Activated B cell treated with CpG ODN at 0.5 μM for 24 hours (primary cell): ENCODE measurements at regions not wholly inside any gene's neighbourhood (a gene's known extent, or its start where the extent isn't known, plus 50 kb on each side); places are given as distances from the start of the nearest gene placed in this dataset.

Experiments
- ATAC-seq: fragments of 200-7000 bp; cut with Tn5 transposase; one replicate; pipeline ENCODE4 v1.10.0; 2021; ENCODE audit warnings: low read depth, mild to moderate bottlenecking, moderate library complexity
- CTCF ChIA-PET: fragments of 350-600 bp; sonication (Branson Sonifier 250); formaldehyde crosslinking; loops from one replicate; lab custom pipeline; 2021; ENCODE audit warnings: antibody characterized with exemption; lab: Charles Lee
- POLR2A ChIA-PET: fragments of 350-600 bp; sonication (Branson Sonifier 250); formaldehyde crosslinking; loops from one replicate; lab custom pipeline; 2021; ENCODE audit warnings: antibody characterized with exemption; lab: Charles Lee
- DNase-seq: peaks from one replicate; pipeline ENCODE4 v3.0.0; 2022
- H3K27ac Mint-ChIP-seq: one replicate; pipeline ENCODE4 v1.8.0; 2020; ENCODE audit warnings: mixed read lengths
- H3K27me3 Mint-ChIP-seq: one replicate; pipeline ENCODE4 v1.8.0; 2021; ENCODE audit warnings: mixed read lengths
- H3K36me3 Mint-ChIP-seq: one replicate; pipeline ENCODE4 v1.8.0; 2021; ENCODE audit warnings: low read depth, mixed read lengths
- H3K4me1 Mint-ChIP-seq: one replicate; pipeline ENCODE4 v1.8.0; 2021; ENCODE audit warnings: mixed read lengths
- H3K4me3 Mint-ChIP-seq: one replicate; pipeline ENCODE4 v1.8.0; 2020; ENCODE audit warnings: mild to moderate bottlenecking, mixed read lengths
- H3K9me3 Mint-ChIP-seq: one replicate; pipeline ENCODE4 v1.8.0; 2020; ENCODE audit warnings: mixed read lengths
- intact Hi-C: fragments of 100-400 bp; cut with micrococcal nuclease; formaldehyde crosslinking; loops from one replicate; pipeline ENCODE4 v1.15.1; 2024
- TF ChIP-seq, protein P1 (sequence below): fragments of 200-600 bp; IDR thresholded peaks from one replicate; pipeline ENCODE4 v1.8.0; 2022; ENCODE audit warnings: antibody characterized with exemption, mild to moderate bottlenecking

DNA sequence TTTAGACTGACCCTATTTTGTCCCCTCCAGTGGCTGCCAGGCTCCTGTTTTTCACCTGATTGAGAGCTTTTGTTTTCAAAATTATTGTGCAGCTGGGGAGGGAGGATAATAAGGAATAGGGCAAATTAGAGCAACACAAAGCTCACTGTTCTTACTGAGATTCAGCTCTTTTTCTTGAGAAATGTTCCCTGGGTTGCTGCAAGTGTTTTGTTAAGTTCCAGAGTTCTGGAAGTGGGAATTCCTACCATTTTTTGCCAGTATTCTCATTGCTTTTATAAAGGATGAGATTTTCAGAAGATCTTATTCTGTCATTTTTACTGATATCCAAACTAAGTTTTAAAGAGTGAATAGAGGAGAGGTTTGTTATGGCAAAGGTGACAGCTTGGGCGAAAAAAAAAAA lies 417.7 kb downstream of the SIPA1L2 start:
- Mint-ChIP-seq H3K4me1 (no peaks in the 10 kb centered on the region), H3K36me3 (no peaks in the 10 kb centered on the region), H3K27me3 (peaks cover 11% of the 10 kb centered on the region), H3K27ac (no peak overlapping the region), H3K4me3 (no peak overlapping the region), H3K9me3 (no peaks in the 10 kb centered on the region)
- CTCF ChIA-PET: no interaction called here
- TF ChIP-seq, protein P1, sequence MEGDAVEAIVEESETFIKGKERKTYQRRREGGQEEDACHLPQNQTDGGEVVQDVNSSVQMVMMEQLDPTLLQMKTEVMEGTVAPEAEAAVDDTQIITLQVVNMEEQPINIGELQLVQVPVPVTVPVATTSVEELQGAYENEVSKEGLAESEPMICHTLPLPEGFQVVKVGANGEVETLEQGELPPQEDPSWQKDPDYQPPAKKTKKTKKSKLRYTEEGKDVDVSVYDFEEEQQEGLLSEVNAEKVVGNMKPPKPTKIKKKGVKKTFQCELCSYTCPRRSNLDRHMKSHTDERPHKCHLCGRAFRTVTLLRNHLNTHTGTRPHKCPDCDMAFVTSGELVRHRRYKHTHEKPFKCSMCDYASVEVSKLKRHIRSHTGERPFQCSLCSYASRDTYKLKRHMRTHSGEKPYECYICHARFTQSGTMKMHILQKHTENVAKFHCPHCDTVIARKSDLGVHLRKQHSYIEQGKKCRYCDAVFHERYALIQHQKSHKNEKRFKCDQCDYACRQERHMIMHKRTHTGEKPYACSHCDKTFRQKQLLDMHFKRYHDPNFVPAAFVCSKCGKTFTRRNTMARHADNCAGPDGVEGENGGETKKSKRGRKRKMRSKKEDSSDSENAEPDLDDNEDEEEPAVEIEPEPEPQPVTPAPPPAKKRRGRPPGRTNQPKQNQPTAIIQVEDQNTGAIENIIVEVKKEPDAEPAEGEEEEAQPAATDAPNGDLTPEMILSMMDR: no peak
- POLR2A ChIA-PET: no interaction called here
- intact Hi-C loops: no loop called here
- ATAC-seq: no peak
- no peak for DNase-seq

DNA sequence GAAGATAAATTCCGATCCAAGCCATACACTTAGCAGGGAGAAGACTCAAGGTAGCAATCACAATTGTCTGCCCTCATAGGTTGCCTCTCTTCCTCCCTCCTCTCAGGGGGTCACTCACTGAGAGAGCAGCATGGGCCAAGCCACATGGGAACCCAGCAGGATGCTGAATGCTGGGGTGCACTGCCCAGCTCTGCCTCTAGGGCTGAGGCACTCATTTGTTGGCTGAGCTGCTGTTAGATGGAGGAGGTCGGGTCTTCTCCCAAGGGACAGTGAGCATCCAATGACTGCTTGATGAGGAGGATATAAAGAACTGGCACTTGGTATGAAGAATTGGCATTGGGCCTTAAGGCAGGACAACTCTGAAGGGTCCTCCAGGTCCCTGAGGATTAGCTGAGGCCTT lies 418.8 kb downstream of the SIPA1L2 start:
- H3K4me3 Mint-ChIP-seq: no peak overlapping the region
- no peak overlapping the region for H3K27ac Mint-ChIP-seq
- TF ChIP-seq, protein P1: no peak
- no peaks in the 10 kb centered on the region for H3K4me1 Mint-ChIP-seq
- ChIA-PET CTCF (no interaction called here), POLR2A (no interaction called here)
- no peaks in the 10 kb centered on the region for H3K36me3 Mint-ChIP-seq
- ATAC-seq (no peak), DNase-seq (no peak)
- intact Hi-C loops: no loop called here
- no peaks in the 10 kb centered on the region for H3K9me3 Mint-ChIP-seq
- H3K27me3 Mint-ChIP-seq: peaks cover 11% of the 10 kb centered on the region

DNA sequence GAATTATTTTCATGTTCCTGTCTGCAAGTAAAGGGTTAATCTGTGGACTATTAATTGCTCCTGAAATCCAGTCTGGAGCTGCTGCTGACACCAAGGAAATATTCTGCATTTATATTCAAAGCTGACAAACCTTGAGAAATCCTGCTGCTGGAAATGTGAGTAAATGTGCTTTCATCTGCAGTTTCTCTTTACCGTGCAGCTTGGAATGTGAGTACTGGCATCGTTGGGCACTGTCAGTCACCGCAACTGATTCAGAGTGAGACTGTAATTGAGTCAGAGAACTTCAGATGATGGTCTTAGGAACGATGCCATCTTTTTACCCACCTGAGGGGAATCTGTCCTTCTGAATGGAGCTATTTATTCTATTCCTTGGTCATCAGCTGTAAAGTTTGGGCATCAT lies 420.6 kb downstream of the SIPA1L2 start:
- H3K9me3 Mint-ChIP-seq: no peaks in the 10 kb centered on the region
- intact Hi-C loops: no loop called here
- ATAC-seq: no peak
- POLR2A ChIA-PET: no interaction called here
- H3K27ac Mint-ChIP-seq: no peak overlapping the region
- peaks cover 11% of the 10 kb centered on the region for H3K27me3 Mint-ChIP-seq
- no peaks in the 10 kb centered on the region for H3K36me3 Mint-ChIP-seq
- no peak for DNase-seq
- TF ChIP-seq, protein P1: no peak
- H3K4me3 Mint-ChIP-seq: no peak overlapping the region
- CTCF ChIA-PET: no interaction called here
- H3K4me1 Mint-ChIP-seq: no peaks in the 10 kb centered on the region

- no peak for ATAC-seq
- intact Hi-C loops: no loop called here
- H3K27ac Mint-ChIP-seq: no peak overlapping the region
- POLR2A ChIA-PET: no interaction called here
- H3K9me3 Mint-ChIP-seq: peaks cover 4% of the 10 kb centered on the region
- DNase-seq: no peak
- H3K4me3 Mint-ChIP-seq: no peak overlapping the region
- H3K27me3 Mint-ChIP-seq: peaks cover 9% of the 10 kb centered on the region
- CTCF ChIA-PET: no interaction called here
- H3K36me3 Mint-ChIP-seq: no peaks in the 10 kb centered on the region
- no peaks in the 10 kb centered on the region for H3K4me1 Mint-ChIP-seq
- TF ChIP-seq, protein P1: no peak
Observed at GRCh38 chr1:232207073-232207866, 422.7 kb downstream of the SIPA1L2 start.

DNA sequence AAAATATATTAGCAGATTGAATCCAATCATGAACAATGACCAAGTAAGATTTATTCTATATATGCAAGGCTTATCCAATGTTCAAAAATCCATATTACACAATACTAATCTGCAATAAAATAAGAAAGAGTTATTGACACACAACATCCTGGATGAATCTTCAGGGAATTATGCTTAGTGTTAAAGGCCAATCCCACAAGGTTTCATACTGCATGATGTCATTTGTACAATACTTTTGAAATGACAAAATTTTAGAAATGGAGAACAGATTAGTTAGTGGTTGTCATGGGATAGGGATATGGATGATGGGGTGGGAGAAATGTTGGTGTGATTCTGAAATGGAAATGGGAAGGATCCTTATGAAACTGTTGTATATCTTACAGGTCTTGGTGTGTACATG lies 425.7 kb downstream of the SIPA1L2 start:
- no peaks in the 10 kb centered on the region for H3K27me3 Mint-ChIP-seq
- peaks cover 12% of the 10 kb centered on the region for H3K9me3 Mint-ChIP-seq
- CTCF ChIA-PET: no interaction called here
- TF ChIP-seq, protein P1: no peak
- ATAC-seq: no peak
- POLR2A ChIA-PET: no interaction called here
- no peak overlapping the region for H3K27ac Mint-ChIP-seq
- H3K4me3 Mint-ChIP-seq: no peak overlapping the region
- no peaks in the 10 kb centered on the region for H3K4me1 Mint-ChIP-seq
- H3K36me3 Mint-ChIP-seq: no peaks in the 10 kb centered on the region
- intact Hi-C loops: no loop called here
- no peak for DNase-seq
